Naive thymus-derived CD4-positive, alpha-beta T cell (primary cell): ENCODE measurements at regions not wholly inside any gene's neighbourhood (a gene's known extent, or its start where the extent isn't known, plus 50 kb on each side); places are given as distances from the start of the nearest gene placed in this dataset.
"Not testable (repeated sequence)": the region's sequence is repeated elsewhere in the genome, so short reads cannot be mapped to it uniquely, and the experiment has no call there.

ENCODE experiments used
- ATAC-seq: fragments of 150-1000 bp; cut with Tn5 transposase; 2 replicates; pipeline ENCODE4 v1.10.0; 2021; ENCODE audit warnings: mild to moderate bottlenecking, moderate library complexity
- CTCF ChIA-PET: fragments of 350-600 bp; sonication (Branson Sonifier 250); formaldehyde crosslinking; loops from one replicate; lab custom pipeline; 2021; ENCODE audit warnings: antibody characterized with exemption; lab: Charles Lee
- POLR2A ChIA-PET: fragments of 350-600 bp; sonication (Branson Sonifier 250); formaldehyde crosslinking; loops from one replicate; lab custom pipeline; 2021; ENCODE audit warnings: antibody characterized with exemption, inconsistent platforms; lab: Charles Lee
- DNase-seq, 9 donors: peaks; one replicate each; pipeline versions ENCODE4 v3.0.0 to v3.0.0-alpha.2; 2020 to 2022; ENCODE audit warnings: mixed read lengths in 1 of 9
- H3K27ac ChIP-seq: one replicate; pipeline ENCODE4 v1.7.0; 2013; ENCODE audit warnings: mild to moderate bottlenecking, low read depth, low read length, moderate library complexity
- H3K27me3 ChIP-seq, 2 donors: one replicate each; pipeline ENCODE4 v1.7.0; 2013; ENCODE audit warnings: low read length in 2 of 2, mild to moderate bottlenecking in 2 of 2, moderate library complexity in 2 of 2; ENCODE audit not compliant: control insufficient read depth in 2 of 2, insufficient read depth in 2 of 2
- H3K36me3 ChIP-seq, 3 experiments: 1 replicate in 2 of 3; 2 replicates in 1 of 3; pipeline ENCODE4 v1.7.0; 2013; ENCODE audit warnings: low read length in 3 of 3, mild to moderate bottlenecking in 3 of 3, moderate library complexity in 1 of 3; ENCODE audit not compliant: insufficient read depth in 3 of 3, control insufficient read depth in 2 of 3
- H3K4me1 ChIP-seq, 2 donors: one replicate each; pipeline ENCODE4 v1.7.0; 2013; ENCODE audit warnings: low read length in 2 of 2, mild to moderate bottlenecking in 2 of 2, moderate library complexity in 1 of 2; ENCODE audit not compliant: control insufficient read depth in 2 of 2, insufficient read depth in 2 of 2
- H3K4me3 ChIP-seq: 2 replicates; pipeline ENCODE4 v1.7.0; 2013; ENCODE audit warnings: mild to moderate bottlenecking, low read length
- H3K9me3 ChIP-seq, 3 experiments: 1 replicate in 2 of 3; 2 replicates in 1 of 3; pipeline ENCODE4 v1.7.0; 2013; ENCODE audit warnings: low read length in 3 of 3; ENCODE audit not compliant: control insufficient read depth in 2 of 3
- H3K27ac Mint-ChIP-seq, 9 donors: one replicate each; pipeline ENCODE4 v1.8.0; 2020 to 2022; ENCODE audit warnings: mixed read lengths in 9 of 9, mild to moderate bottlenecking in 8 of 9, moderate library complexity in 5 of 9, inconsistent platforms in 2 of 9
- H3K27me3 Mint-ChIP-seq, 5 donors: one replicate each; pipeline ENCODE4 v1.8.0; 2021 to 2022; ENCODE audit warnings: mixed read lengths in 5 of 5, mild to moderate bottlenecking in 1 of 5
- H3K36me3 Mint-ChIP-seq, 5 donors: one replicate each; pipeline ENCODE4 v1.8.0; 2020 to 2022; ENCODE audit warnings: mixed read lengths in 5 of 5, mild to moderate bottlenecking in 3 of 5, inconsistent platforms in 1 of 5
- H3K4me1 Mint-ChIP-seq, 7 donors: one replicate each; pipeline ENCODE4 v1.8.0; 2020 to 2022; ENCODE audit warnings: mixed read lengths in 7 of 7, mild to moderate bottlenecking in 3 of 7, inconsistent platforms in 1 of 7
- H3K4me3 Mint-ChIP-seq, 10 donors: one replicate each; pipeline ENCODE4 v1.8.0; 2020 to 2022; ENCODE audit warnings: mild to moderate bottlenecking in 10 of 10, mixed read lengths in 10 of 10, moderate library complexity in 6 of 10, inconsistent platforms in 2 of 10
- H3K9me3 Mint-ChIP-seq, 11 donors: one replicate each; pipeline ENCODE4 v1.8.0; 2020 to 2022; ENCODE audit warnings: mixed read lengths in 11 of 11, mild to moderate bottlenecking in 4 of 11, inconsistent platforms in 1 of 11, moderate library complexity in 1 of 11
- intact Hi-C, 2 donors: fragments of 100-400 bp; cut with micrococcal nuclease; formaldehyde crosslinking; loops; one replicate each; pipeline ENCODE4 v1.15.1; 2023

- no peak overlapping the region for H3K27ac Mint-ChIP-seq
- H3K4me1 Mint-ChIP-seq: peaks cover 0 to 5% (median 0%) of the 10 kb centered on the region in 7 donors
- Histone ChIP-seq H3K27ac (no peak overlapping the region), H3K4me1 (no peaks in the 10 kb centered on the region), H3K4me3 (no peak overlapping the region), H3K36me3 (no peaks in the 10 kb centered on the region), H3K27me3 (no peaks in the 10 kb centered on the region), H3K9me3 (no peaks in the 10 kb centered on the region)
- H3K36me3 Mint-ChIP-seq: no peaks in the 10 kb centered on the region
- peaks cover 0 to 17% (median 7%) of the 10 kb centered on the region in 5 donors for H3K27me3 Mint-ChIP-seq
- DNase-seq: no peak
- H3K9me3 Mint-ChIP-seq: no peaks in the 10 kb centered on the region
- intact Hi-C loops: no loop called here
- ChIA-PET CTCF (no interaction called here), POLR2A (no interaction called here)
- no peak overlapping the region for H3K4me3 Mint-ChIP-seq
- ATAC-seq: no peak
These were observed 127.3 kb upstream of the PCBD1 start for GRCh38 chr10:71015674-71016073.

- H3K36me3 ChIP-seq, H3K27ac Mint-ChIP-seq, H3K27me3 ChIP-seq, intact Hi-C loops, H3K4me1 Mint-ChIP-seq, POLR2A ChIA-PET, H3K4me3 ChIP-seq, H3K27me3 Mint-ChIP-seq, H3K27ac ChIP-seq, H3K4me1 ChIP-seq, H3K4me3 Mint-ChIP-seq, H3K9me3 ChIP-seq, DNase-seq, CTCF ChIA-PET, ATAC-seq, H3K36me3 Mint-ChIP-seq: not testable (repeated sequence)
- peaks cover 0 to 10% (median 2%) of the 10 kb centered on the region in 11 donors for H3K9me3 Mint-ChIP-seq
These were observed 131.7 kb upstream of the PCBD1 start for GRCh38 chr10:71020061-71020460.

- Histone ChIP-seq H3K9me3 (no peaks in the 10 kb centered on the region), H3K4me1 (no peaks in the 10 kb centered on the region), H3K4me3 (no peak overlapping the region), H3K36me3 (no peaks in the 10 kb centered on the region), H3K27ac (no peak overlapping the region), H3K27me3 (no peaks in the 10 kb centered on the region)
- ATAC-seq: no peak
- H3K27me3 Mint-ChIP-seq: peaks cover under 1 to 13% (median 5%) of the 10 kb centered on the region in 5 donors
- intact Hi-C loops: no loop called here
- CTCF ChIA-PET: no interaction called here
- DNase-seq: no peak
- H3K27ac Mint-ChIP-seq: no peak overlapping the region
- no peak overlapping the region for H3K4me3 Mint-ChIP-seq
- POLR2A ChIA-PET: no interaction called here
- no peaks in the 10 kb centered on the region for H3K36me3 Mint-ChIP-seq
- H3K9me3 Mint-ChIP-seq: peaks cover 0 to 10% (median 2%) of the 10 kb centered on the region in 11 donors
- H3K4me1 Mint-ChIP-seq: no peaks in the 10 kb centered on the region
These were observed 133.0 kb upstream of the PCBD1 start for GRCh38 chr10:71021402-71021801.

- DNase-seq: no peak
- Histone ChIP-seq H3K27me3 (no peaks in the 10 kb centered on the region), H3K27ac (no peak overlapping the region), H3K4me3 (no peak overlapping the region), H3K4me1 (no peaks in the 10 kb centered on the region), H3K9me3 (no peaks in the 10 kb centered on the region), H3K36me3 (no peaks in the 10 kb centered on the region)
- Mint-ChIP-seq H3K4me1 (no peaks in the 10 kb centered on the region), H3K9me3 (peaks cover 0 to 10% (median 2%) of the 10 kb centered on the region in 11 donors), H3K27me3 (peaks cover 0 to 18% (median 8%) of the 10 kb centered on the region in 5 donors), H3K4me3 (no peak overlapping the region), H3K27ac (no peak overlapping the region), H3K36me3 (no peaks in the 10 kb centered on the region)
- POLR2A ChIA-PET: no interaction called here
- ATAC-seq: no peak
- CTCF ChIA-PET: interaction anchor here (0.6 kb wide), 1 partner anchor 1416 kb away, joined by 5 read pairs; no protein-coding TSS in a partner anchor
- intact Hi-C loops: no loop called here
These were observed 135.4 kb upstream of the PCBD1 start for GRCh38 chr10:71023704-71024283.

- no peaks in the 10 kb centered on the region for H3K36me3 ChIP-seq
- ATAC-seq (no peak), DNase-seq (no peak)
- CTCF ChIA-PET: no interaction called here
- no peaks in the 10 kb centered on the region for H3K27me3 ChIP-seq
- no peak overlapping the region for H3K4me3 Mint-ChIP-seq
- POLR2A ChIA-PET: no interaction called here
- H3K27ac ChIP-seq: no peak overlapping the region
- H3K27me3 Mint-ChIP-seq: peaks cover 0 to 18% (median 8%) of the 10 kb centered on the region in 5 donors
- H3K27ac Mint-ChIP-seq: no peak overlapping the region
- intact Hi-C loops: no loop called here
- no peaks in the 10 kb centered on the region for H3K36me3 Mint-ChIP-seq
- no peaks in the 10 kb centered on the region for H3K4me1 ChIP-seq
- H3K9me3 Mint-ChIP-seq: peaks cover 0 to 10% (median 2%) of the 10 kb centered on the region in 11 donors
- no peaks in the 10 kb centered on the region for H3K9me3 ChIP-seq
- H3K4me1 Mint-ChIP-seq: no peaks in the 10 kb centered on the region
- H3K4me3 ChIP-seq: no peak overlapping the region
These were observed 136.1 kb upstream of the PCBD1 start for GRCh38 chr10:71024490-71024889.

- H3K4me3 ChIP-seq: no peak overlapping the region
These were observed 137.2 kb upstream of the PCBD1 start for GRCh38 chr10:71025535-71025934.

GRCh38 chr10:71028066-71028465, 139.7 kb upstream of the PCBD1 start:
- Histone ChIP-seq H3K27ac (no peak overlapping the region), H3K27me3 (no peaks in the 10 kb centered on the region), H3K4me3 (no peak overlapping the region), H3K4me1 (no peaks in the 10 kb centered on the region), H3K9me3 (no peaks in the 10 kb centered on the region), H3K36me3 (no peaks in the 10 kb centered on the region)
- no peaks in the 10 kb centered on the region for H3K9me3 Mint-ChIP-seq
- peaks cover 0 to 2% (median 0%) of the 10 kb centered on the region in 7 donors for H3K4me1 Mint-ChIP-seq
- H3K27ac Mint-ChIP-seq: no peak overlapping the region
- no peak overlapping the region for H3K4me3 Mint-ChIP-seq
- no peak for DNase-seq
- ATAC-seq: no peak
- H3K36me3 Mint-ChIP-seq: no peaks in the 10 kb centered on the region
- intact Hi-C loops: no loop called here
- POLR2A ChIA-PET: no interaction called here
- H3K27me3 Mint-ChIP-seq: peaks cover 0 to 18% (median 8%) of the 10 kb centered on the region in 5 donors
- CTCF ChIA-PET: no interaction called here

More at GRCh38 chr10:71025535-71025934, 137.2 kb upstream of the PCBD1 start:
- Histone ChIP-seq H3K4me1 (no peaks in the 10 kb centered on the region), H3K27me3 (no peaks in the 10 kb centered on the region), H3K27ac (no peak overlapping the region), H3K9me3 (no peaks in the 10 kb centered on the region), H3K36me3 (no peaks in the 10 kb centered on the region)
- DNase-seq: no peak
- Mint-ChIP-seq H3K9me3 (peaks cover 0 to 10% (median 2%) of the 10 kb centered on the region in 11 donors), H3K27ac (no peak overlapping the region), H3K36me3 (no peaks in the 10 kb centered on the region), H3K27me3 (peaks cover 0 to 18% (median 8%) of the 10 kb centered on the region in 5 donors), H3K4me3 (no peak overlapping the region), H3K4me1 (no peaks in the 10 kb centered on the region)
- intact Hi-C loops: no loop called here
- ChIA-PET CTCF (no interaction called here), POLR2A (no interaction called here)
- ATAC-seq: no peak
